GM21825 (cell line): ENCODE measurements at regions not wholly inside any gene's neighbourhood (a gene's known extent, or its start where the extent isn't known, plus 50 kb on each side); places are given as distances from the start of the nearest gene placed in this dataset.
"Not testable (repeated sequence)": the region's sequence is repeated elsewhere in the genome, so short reads cannot be mapped to it uniquely, and the experiment has no call there.

ENCODE experiments used
- ATAC-seq: cut with Tn5 transposase; IDR thresholded peaks from one replicate; pipeline ENCODE4 v1.9.1; 2021; ENCODE audit warnings: mild to moderate bottlenecking, moderate library complexity; ENCODE audit not compliant: unreplicated experiment

GRCh38 chr2:51880153-51880552 is 848.2 kb upstream of the NRXN1 start:
- no peak for ATAC-seq

GRCh38 chr2:51866361-51866760 is 834.4 kb upstream of the NRXN1 start:
- no peak for ATAC-seq

- ATAC-seq = no peak
Observed at GRCh38 chr2:51859260-51859659, 827.3 kb upstream of the NRXN1 start.

- no peak for ATAC-seq
Observed at GRCh38 chr2:51855683-51856082, 823.8 kb upstream of the NRXN1 start.

- ATAC-seq = no peak
Observed at GRCh38 chr2:51846796-51847195, 814.9 kb upstream of the NRXN1 start.

GRCh38 chr2:51846018-51846417 is 814.1 kb upstream of the NRXN1 start:
- ATAC-seq = no peak

- ATAC-seq = no peak
Observed at GRCh38 chr2:51844596-51844995, 812.7 kb upstream of the NRXN1 start.

- ATAC-seq = no peak
Observed at GRCh38 chr2:51829477-51829876, 797.5 kb upstream of the NRXN1 start.

- ATAC-seq = no peak
Observed at GRCh38 chr2:51825823-51826222, 793.9 kb upstream of the NRXN1 start.

GRCh38 chr2:51813247-51813646 is 781.3 kb upstream of the NRXN1 start:
- ATAC-seq = no peak

GRCh38 chr2:51812138-51812866 is 780.4 kb upstream of the NRXN1 start:
- no peak for ATAC-seq

GRCh38 chr2:51810197-51810596 is 778.3 kb upstream of the NRXN1 start:
- ATAC-seq = no peak

- ATAC-seq = no peak
Observed at GRCh38 chr2:51807229-51807628, 775.3 kb upstream of the NRXN1 start.

GRCh38 chr2:51795248-51795888 is 763.4 kb upstream of the NRXN1 start:
- ATAC-seq = no peak

GRCh38 chr2:51791496-51791895 is 759.6 kb upstream of the NRXN1 start:
- no peak for ATAC-seq

GRCh38 chr2:51790854-51791253 is 758.9 kb upstream of the NRXN1 start:
- no peak for ATAC-seq

- no peak for ATAC-seq
Observed at GRCh38 chr2:51789918-51790317, 758.0 kb upstream of the NRXN1 start.

- ATAC-seq = no peak
Observed at GRCh38 chr2:51782921-51783765, 751.2 kb upstream of the NRXN1 start.

- ATAC-seq = no peak
Observed at GRCh38 chr2:51781691-51782090, 749.8 kb upstream of the NRXN1 start.

- ATAC-seq = no peak
Observed at GRCh38 chr2:51780353-51780752, 748.4 kb upstream of the NRXN1 start.

GRCh38 chr2:51779723-51780122 is 747.8 kb upstream of the NRXN1 start:
- ATAC-seq = not testable (repeated sequence)

- no peak for ATAC-seq
Observed at GRCh38 chr2:51778806-51779205, 746.9 kb upstream of the NRXN1 start.
